NCI-H2107 (cell line): ENCODE measurements at regions not wholly inside any gene's neighbourhood (a gene's known extent, or its start where the extent isn't known, plus 50 kb on each side); places are given as distances from the start of the nearest gene placed in this dataset.
"Not testable (repeated sequence)": the region's sequence is repeated elsewhere in the genome, so short reads cannot be mapped to it uniquely, and the experiment has no call there.

Experiments used
- DNase-seq: peaks from one replicate; lab custom pipeline; 2025; lab: John Stamatoyannopoulos, UW

DNA sequence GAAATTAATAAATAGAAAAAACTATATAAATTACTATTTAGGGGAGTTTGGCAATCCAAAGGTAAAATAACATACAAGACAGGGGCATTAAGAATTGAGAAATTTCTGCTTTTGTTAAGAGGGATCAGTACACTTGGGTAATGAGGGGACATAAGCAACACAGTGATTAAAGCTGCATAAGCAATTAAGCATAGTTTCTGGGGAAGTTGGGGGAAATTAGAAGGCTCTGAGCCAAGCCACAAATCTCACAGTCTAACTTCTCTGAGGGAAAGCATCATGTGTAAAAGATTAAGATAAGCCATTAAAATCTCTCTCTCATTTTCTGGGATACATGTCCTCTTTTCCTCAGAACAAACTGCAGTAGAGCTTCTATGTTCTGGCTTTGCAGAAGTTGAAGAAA, 533.9 kb upstream of the LRFN5 start:
- no peak for DNase-seq

DNA sequence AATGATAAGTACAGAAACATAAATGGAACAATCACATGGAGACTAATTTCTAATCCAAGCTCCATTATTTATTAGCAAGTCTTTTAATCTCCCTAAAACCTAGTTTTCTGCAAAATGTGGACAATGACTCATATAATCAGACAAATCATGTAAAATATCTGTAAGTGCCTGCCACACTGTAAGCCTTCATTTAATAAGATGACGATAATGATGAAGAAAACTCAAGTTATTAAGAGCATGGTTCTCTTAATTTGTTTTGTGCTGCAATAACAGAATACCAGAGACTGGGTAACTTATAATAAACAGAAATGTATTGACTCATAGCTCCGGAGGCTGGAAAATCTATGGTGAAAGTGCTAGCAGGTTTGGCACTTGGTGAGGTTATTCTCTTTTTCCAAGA, 535.3 kb upstream of the LRFN5 start:
- no peak for DNase-seq

DNA sequence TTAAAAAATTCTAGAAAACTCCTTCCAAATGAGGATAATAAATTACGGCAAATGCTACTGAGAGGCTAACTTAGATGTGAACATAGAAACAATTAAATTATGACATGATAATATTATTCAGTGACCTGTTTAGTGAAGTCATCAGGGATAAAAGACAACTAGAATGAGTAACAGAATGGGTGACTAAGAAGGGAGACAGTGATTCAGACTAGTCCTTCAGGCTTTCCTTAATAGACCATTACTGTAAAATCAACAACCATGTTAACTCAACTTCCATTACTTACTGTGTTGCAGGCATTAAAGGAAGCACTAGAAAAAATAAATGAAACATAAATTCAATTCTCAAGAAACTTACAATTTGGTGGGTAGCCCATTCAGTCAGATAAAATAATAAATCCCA, 543.9 kb upstream of the LRFN5 start:
- no peak for DNase-seq

DNA sequence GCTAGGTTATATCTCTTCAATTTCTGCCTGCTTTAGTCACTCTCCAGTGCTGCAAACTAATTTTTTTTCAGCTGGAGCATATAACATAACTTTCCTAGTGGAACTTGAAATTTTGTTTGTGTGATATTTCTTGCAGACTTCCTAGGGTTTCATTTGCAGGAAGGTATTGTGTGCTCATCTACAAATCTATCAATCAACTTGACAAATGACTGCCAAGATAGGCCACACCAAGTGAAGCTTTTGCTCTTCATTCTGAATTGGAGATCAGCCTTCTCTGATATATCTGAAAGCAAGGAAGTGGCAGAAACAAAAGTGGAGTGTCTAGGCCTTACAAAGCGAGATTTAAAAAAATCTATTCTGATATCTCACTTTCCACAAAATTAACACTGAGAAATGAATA, 551.1 kb upstream of the LRFN5 start:
- DNase-seq: no peak

DNA sequence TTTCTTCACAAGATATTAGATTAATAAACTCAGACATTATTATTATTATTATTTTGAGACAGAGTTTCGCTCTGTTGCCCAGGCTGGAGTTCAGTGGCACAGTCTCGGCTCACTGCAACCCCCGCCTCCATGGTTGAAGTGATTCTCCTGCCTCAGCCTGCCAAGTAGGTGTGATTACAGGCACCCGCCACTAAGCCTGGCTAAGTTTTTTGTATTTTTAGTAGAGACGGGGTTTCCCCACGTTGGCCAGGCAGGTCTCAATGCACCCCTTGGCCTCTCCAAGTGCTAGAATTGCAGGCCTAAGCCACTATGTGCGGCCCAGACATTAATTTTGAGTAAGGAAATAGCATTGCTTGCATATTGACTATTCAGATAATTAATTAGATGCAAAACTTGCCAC, 554.9 kb upstream of the LRFN5 start:
- no peak for DNase-seq

DNA sequence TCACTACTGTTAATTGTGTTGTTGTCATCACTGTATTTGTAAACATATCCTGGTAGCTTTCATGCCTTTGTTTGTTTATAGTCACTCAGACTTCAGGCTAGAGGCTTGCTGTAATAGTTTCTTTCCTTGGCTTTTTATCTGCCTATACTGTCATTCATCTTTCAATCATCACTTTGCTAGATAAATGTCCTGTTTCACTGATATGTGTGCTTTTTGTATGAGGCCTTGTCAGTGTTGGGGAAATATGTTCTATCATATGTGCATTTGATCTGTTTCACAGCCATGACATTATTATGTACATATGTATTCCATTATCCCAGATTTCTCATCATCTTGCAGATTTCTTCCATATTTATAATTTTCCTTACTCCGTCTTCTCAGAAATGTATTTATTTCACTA, 558.9 kb upstream of the LRFN5 start:
- DNase-seq: no peak

DNA sequence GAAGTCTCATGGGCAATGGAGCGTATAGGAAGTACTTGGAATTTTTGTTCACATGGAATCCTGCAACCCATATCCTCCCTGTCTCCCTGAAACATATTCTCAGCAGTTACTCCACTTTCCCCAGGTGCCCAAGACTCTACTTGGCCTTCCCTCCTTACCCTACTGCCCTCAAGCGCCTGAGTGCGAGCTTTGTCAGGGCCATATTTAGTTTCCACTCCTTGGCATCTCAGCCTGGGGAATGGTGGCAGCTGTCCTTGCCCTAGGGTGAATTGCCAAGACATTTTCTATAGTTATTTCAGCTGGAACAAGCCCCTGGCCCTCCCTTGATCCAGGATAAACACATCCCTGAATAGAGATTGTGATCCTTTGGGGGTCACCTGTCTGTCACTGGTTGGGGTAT, 569.3 kb upstream of the LRFN5 start:
- DNase-seq: no peak

DNA sequence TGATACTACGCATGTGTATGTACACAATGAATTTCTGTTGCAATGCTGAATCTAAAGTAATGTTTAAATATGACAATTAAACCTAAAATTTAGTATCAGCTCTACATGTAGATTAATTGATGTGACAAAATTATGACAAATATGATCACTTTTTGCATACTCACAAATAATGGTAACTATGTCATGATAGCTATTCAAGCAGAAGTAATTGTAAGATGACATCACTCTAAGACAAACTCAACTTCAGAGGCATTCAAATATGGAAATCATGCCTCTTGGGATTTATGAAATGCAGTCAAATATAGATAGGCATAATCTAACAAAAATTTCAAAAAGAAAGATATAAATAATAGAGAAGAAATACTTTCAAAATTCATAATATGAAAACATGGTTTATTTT, 571.7 kb upstream of the LRFN5 start:
- DNase-seq: no peak

DNA sequence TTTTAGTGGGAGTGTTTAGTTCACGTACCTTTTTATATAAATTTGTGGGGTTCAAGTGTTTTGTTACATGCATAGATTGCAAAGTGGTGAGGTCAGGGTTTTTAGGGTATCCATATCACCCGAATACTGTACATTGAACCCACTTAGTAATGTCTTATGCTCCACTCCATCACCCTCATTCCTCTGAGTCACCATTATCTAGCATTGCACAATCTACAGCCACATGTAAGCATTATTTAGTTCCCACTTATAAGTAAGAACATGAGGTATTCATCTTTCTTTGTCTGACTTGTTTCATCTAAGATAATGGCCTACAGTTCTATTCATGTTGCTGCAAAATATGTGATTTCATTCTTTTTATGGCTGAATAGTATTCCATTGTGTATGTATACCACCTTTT, 583.7 kb upstream of the LRFN5 start:
- DNase-seq: no peak

DNA sequence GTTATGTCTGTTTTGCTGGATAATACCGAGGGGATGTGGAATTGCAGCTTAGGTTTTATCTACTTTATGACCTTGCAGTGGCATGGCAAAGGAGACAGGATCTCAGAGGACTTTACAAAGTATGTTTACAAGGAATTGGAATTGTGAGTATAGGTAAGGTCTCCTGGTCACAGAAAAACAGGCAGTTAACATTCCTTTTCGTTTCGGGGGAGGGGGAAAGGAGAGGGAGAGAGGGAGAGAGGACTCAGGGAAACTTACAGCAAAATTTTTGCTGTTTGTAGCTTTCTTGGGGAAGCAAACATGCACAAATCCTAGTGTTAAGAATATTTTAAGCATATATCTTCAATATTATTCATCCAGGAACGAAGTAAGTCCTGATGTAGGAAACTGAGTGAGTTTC, 590.5 kb upstream of the LRFN5 start:
- no peak for DNase-seq

DNA sequence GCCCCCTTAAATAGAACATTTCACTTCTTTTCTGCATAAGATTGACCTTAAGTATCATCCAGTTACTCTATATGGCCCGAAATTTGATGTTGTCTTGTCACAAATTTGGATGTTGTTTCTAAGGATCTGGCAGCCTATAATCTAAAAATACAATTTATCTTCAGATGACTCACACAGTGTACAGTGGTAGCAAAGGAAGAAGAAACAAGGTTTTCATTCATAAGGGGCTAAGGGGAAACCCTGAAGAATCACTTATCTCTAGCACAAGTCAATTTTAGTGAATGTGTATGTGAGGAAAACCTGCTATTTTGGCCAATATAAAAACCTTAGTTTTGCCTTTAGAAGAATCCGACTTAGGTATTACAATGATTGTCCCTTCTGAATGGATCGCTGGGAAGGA, 606.3 kb upstream of the LRFN5 start:
- DNase-seq: no peak

DNA sequence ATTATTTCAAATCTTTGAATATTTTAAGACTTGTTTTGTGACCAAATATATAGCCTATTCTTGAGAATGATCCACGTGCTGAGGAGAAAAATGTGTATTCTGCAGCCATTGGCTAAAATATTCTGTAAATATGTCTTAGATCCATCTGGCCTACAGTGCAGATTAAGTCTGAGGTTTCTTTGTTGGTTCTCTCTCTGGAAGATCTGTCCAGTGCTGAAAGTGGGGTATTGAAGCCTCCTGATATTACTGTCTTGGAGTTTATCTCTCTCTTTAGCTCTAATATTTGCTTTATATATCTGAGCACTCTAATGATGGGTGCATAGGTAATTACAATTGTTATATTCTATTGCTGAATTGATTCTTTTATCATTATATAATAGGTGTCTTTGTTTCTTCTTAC, 617.4 kb upstream of the LRFN5 start:
- no peak for DNase-seq

DNA sequence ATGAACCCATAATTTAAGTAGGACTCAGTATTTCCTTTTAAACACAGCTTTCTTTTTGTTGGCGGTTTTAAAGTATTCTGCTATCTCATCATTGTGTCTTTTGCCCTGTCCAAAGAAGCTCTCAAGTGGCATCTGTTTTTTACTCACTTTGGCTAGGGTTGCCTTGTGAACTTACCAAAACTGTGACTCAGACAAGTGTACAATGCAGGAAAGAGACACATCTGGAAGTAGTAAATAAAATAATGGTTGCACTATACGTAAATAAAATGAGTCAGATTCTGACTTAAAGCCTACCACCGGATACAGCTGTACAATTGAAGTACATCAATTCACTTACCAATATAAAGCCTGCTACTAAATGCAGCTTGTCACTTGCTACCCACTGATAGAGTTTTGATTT, 619.2 kb upstream of the LRFN5 start:
- DNase-seq: no peak

DNA sequence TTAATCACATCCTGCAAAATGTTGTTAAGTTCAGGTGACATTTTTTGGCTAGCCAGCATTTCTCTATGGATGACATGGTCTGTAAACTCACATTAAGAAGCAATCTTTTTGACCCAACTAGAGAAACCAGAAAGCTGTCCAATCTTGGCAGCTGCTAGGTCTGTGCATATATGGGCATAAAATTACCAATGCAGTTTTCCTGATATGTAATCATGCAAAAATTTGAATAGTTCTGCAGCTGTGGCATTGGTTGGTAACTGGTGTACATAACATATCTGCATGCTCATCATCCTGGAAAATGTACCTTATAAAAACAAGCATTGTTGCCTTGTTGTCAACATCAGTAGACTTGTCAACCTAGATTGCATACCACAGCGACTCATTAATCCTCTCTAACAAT, 620.0 kb upstream of the LRFN5 start:
- no peak for DNase-seq

DNA sequence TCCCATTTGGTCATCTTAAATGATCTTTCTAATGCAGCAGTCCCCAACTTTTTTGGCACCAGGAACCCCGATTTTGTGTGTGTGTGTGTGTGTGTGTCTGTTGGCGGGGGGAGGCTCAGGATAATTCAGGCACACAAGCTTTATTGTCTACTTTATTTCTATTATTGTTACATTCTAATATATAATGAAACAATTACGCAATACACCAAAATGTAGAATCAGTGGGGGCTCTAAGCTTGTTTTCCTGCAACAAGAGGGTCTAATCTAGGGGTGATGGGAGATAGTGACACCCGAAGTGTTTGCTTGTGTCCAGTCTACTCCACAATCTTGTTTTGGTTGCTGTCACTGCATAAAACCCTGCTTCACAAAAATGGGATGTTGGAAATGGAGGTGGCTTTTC, 621.1 kb upstream of the LRFN5 start:
- DNase-seq: no peak

DNA sequence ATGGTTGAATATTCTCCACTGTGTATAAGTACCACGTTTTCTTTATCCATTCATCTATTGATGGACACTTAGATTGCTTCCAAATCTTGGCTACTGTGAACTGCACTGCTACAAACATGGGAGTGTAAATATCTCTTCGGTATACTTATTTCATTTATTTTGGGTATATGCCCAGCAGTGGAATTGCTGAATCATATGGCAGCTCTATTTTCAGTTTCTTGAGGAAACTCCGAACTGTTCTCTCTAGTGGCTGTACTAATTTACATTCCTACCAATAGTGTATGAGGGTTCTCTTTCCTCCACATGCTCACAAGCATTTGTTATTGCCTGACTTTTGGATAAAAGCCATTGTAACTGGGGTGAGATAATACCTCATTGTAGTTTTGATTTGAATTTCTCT, 623.1 kb upstream of the LRFN5 start:
- no peak for DNase-seq

DNA sequence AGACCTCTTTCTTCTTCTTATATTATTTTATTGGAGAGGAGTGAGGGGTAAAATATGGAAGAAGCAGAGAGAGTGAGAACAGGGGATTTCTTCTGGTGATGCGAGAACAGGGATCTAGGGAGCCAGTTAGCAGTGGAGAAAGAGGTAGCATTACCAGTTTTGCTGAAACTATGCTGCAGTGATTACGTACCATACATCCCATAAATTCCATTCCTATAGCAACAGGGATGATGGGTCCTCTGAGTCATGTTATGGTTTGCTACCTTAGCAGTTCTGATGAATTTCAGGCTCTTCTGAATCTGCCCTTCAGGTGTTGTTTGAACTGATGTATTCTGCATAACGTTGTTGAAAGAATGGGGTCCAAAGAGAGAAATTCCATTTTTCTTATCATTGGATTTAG, 625.4 kb upstream of the LRFN5 start:
- no peak for DNase-seq

DNA sequence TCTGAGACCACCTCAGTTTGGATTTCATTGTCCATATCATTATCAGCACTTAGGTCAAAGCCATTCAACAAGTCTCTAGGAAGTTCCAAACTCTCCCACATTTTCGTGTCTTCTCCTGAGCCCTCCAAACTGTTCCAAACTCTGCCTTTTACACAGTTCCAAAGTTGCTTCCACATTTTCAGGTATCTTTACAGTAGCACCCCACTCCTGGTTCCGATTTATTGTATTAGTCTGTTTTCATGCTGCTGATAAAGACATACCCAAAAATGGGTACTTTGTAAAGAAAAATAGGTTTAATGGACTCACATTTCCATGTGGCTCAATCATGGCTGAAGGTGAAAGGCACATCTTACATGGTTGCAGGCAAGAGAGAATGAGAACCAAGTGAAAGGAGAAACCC, 646.4 kb upstream of the LRFN5 start:
- DNase-seq: not testable (repeated sequence)

DNA sequence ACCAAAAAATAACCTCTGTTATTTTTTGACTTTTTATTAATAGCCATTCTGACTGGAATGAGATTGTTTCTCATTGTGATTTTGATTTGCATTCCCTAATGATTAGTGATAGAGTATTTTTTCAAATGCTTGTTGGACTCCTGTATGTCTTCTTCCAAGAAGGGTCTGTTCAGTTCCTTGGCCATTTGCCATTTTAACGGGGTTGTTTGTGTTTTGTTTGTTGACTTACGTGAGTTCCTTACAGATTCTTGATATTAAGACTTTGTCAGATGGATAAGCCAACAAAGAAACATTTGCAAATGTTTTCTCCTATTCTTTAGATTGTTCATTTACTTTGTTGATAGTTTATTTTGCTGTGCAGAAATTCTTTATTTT, 651.6 kb upstream of the LRFN5 start:
- no peak for DNase-seq

DNA sequence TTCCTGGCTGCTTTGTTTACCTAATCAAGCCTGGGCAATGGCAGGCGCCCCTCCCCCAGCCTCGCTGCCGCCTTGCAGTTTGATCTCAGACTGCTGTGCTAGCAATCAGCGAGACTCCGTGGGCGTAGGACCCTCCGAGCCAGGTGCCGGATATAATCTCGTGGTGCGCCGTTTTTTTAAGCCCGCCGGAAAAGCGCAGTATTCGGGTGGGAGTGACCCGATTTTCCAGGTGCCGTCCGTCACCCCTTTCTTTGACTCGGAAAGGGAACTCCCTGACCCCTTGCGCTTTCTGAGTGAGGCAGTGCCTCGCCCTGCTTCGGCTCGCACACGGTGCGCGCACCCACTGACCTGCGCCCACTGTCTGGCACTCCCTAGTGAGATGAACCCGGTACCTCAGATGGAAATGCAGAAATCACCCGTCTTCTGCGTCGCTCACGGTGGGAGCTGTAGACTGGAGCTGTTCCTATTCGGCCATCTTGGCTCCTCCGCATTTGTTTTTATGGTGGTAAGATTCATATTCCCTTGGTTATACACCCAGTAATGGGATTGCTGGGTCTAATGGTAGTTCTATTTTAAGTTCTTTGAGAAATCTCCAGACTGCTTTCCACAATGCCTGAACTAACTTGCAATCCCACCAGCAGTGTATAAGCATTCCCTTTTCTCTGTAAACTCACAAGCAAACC, 652.1 kb upstream of the LRFN5 start:
- not testable (repeated sequence) for DNase-seq

DNA sequence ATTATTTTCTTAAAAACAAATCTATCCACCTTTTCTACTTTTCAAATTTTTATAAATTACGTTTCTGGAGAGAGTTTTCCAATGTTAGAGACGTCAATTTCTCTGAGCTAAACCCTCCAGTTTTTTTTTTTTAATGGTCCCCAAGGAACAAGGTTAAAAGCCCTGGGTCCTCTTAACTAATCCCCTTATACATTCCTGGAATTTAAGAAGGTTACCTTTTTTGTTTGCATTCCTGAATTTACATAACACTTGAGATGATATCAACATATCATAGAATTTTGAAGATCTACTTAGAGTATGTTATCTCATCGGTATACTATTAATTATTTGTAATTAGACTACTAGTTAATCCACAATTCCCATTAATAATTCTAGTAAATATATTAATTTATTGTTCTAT, 662.2 kb upstream of the LRFN5 start:
- no peak for DNase-seq

DNA sequence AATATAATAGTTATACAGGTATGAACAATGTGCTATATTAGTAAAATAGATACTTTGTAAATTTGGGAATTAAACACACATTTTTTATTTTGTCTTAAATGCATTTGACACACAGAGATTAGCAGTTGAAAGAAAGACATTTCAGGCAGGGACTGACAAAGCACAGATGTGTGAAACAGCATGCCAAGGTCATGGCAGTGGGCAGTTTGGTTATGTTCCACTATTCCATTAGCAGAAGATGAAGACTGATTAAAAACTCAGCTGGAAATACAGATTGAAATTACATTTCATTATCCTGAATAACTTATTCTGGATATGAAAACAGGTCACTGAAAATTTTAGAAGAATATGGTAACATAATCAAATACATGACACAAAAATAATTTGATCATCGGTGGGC, 669.8 kb upstream of the LRFN5 start:
- DNase-seq: no peak

DNA sequence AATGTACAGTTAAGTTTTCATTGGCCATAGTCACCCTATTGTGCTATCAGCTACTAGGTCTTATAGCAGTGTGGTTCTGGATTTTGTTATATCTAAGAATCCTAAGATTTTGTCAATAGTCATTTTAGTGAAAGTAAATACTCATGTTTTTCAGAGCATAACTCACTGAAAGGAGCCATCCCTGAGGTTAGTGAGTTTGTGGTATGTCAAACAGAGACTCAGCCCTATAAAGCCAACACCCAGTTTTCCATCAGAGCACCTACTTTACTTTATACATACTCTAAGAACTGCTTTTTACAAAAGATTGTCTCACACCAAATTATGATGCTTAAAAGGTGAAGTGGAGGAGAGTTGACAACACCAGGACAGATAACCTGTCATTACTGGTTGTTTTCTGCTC, 686.3 kb upstream of the LRFN5 start:
- DNase-seq: no peak

DNA sequence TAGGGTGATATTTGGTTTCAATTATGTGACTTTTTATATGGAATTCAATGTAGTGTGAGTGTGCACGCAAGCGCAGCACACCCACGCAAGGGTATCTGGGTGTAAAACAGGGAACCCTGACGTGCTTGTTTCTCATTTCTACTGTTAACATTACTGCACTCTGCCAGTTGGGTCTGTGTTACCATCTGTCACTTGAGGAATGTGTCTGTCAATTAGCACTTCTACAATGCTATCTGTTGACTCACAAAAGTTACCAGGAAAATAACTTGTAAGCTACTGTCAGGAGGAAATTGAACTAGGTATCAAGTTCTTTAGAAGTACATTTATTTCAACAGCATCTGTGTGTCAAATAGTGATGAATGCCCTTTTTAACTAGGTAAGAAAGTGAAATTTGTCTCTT, 695.5 kb upstream of the LRFN5 start:
- DNase-seq: no peak

DNA sequence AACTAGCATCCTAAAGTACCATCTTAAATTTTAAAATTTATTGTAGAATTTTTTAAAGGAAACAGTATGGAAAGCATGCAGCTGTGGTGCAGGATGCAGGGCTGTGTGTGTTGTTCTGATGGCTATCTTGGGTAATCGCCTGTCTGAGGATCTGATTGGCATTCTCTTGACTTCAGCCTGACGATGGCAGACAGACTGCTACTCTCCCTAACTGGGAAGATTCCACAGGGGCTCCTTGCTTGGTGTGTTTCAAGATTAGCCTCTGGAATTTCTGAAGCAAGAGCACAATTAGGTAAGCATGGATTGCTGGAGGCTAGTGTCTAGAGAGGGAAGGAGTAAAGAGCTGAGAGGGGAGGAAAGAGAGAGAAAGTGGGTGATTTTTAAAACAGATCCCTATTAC, 696.8 kb upstream of the LRFN5 start:
- DNase-seq: no peak
